ENCODE measurements at regions not wholly inside any gene's neighbourhood (a gene's known extent, or its start where the extent isn't known, plus 50 kb on each side); places are given as distances from the start of the nearest gene placed in this dataset.

DNA sequence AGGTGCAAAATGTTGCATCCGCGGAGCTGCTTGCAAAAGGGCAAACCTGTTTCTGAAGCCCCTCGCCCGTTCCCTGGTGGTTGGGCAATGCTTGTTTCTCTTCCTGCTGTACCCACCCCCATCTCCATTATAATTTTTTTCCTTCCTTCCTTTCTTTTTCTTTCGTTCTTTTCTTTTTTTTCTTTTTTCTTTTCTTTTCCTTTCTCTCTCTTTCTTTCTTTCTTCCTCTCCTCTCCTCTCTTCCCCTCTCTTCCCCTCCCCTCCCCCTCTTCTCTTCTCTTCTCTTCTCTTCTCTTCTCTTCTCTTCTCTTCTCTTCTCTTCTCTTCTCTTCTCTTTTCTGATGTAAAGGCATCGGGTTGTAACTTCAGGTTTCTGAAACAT lies 278.2 kb downstream of the GATA3 start:
- Histone ChIP-seq H3K27ac (ENCODE audit: low read depth, low read length) (no peak overlapping the region), H3K79me2 (ENCODE audit: insufficient read depth, low read length) (no peaks in the 10 kb centered on the region), H2AFZ (ENCODE audit: low read depth, low read length, severe bottlenecking) (no peak overlapping the region), H3K4me3 (ENCODE audit: insufficient read depth, low read length, poor library complexity, severe bottlenecking) (no peak overlapping the region), H3K4me2 (ENCODE audit: low read depth, low read length, poor library complexity, severe bottlenecking) (no peak overlapping the region), H3F3A (ENCODE audit: insufficient read depth) (no peaks in the 10 kb centered on the region), H3K9me2 (replicated peaks; ENCODE audit: insufficient read depth, low read length) (no peaks in the 10 kb centered on the region), H4K20me1 (ENCODE audit: low read depth, low read length) (no peaks in the 10 kb centered on the region), H3K9me3 (ENCODE audit: insufficient read depth, low read length) (no peaks in the 10 kb centered on the region), H3K36me3 (ENCODE audit: low read length) (no peaks in the 10 kb centered on the region), H3K9ac (ENCODE audit: low read length) (no peak overlapping the region), H3K27me3 (ENCODE audit: low read length) (no peaks in the 10 kb centered on the region)
- TF ChIP-seq EZH2phosphoT487 (conservative IDR thresholded peaks at IDR 0.05; ENCODE audit: low read length), result no peak
- TF ChIP-seq, protein P1, sequence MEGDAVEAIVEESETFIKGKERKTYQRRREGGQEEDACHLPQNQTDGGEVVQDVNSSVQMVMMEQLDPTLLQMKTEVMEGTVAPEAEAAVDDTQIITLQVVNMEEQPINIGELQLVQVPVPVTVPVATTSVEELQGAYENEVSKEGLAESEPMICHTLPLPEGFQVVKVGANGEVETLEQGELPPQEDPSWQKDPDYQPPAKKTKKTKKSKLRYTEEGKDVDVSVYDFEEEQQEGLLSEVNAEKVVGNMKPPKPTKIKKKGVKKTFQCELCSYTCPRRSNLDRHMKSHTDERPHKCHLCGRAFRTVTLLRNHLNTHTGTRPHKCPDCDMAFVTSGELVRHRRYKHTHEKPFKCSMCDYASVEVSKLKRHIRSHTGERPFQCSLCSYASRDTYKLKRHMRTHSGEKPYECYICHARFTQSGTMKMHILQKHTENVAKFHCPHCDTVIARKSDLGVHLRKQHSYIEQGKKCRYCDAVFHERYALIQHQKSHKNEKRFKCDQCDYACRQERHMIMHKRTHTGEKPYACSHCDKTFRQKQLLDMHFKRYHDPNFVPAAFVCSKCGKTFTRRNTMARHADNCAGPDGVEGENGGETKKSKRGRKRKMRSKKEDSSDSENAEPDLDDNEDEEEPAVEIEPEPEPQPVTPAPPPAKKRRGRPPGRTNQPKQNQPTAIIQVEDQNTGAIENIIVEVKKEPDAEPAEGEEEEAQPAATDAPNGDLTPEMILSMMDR (IDR thresholded peaks at IDR 0.05; ENCODE audit: insufficient read depth, low read length, poor library complexity, severe bottlenecking), result no peak

DNA sequence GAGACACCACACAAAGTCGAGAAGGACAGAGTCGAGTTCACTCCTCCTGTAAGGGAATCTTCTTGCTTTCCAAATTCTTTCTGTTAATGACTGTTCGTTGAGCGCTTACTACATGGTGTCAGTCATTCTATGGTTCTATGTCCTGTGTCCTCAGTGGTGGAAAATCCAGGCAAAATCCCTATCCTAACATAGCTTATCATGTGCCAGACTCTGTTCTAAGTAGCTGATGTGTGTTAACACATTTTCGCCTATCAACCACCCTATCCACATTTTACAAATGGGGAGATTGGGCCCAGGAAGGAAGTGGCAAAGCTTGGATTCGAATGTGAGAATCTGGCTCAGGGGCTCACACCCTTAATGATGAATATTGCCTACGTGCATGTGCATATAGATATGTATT lies 280.1 kb downstream of the GATA3 start:
- Histone ChIP-seq H4K20me1 (ENCODE audit: low read depth, low read length) (no peaks in the 10 kb centered on the region), H3K9ac (ENCODE audit: low read length) (no peak overlapping the region), H3F3A (ENCODE audit: insufficient read depth) (no peaks in the 10 kb centered on the region), H3K79me2 (ENCODE audit: insufficient read depth, low read length) (no peaks in the 10 kb centered on the region), H3K36me3 (ENCODE audit: low read length) (no peaks in the 10 kb centered on the region), H2AFZ (ENCODE audit: low read depth, low read length, severe bottlenecking) (no peak overlapping the region), H3K9me3 (ENCODE audit: insufficient read depth, low read length) (no peaks in the 10 kb centered on the region), H3K27ac (ENCODE audit: low read depth, low read length) (no peak overlapping the region), H3K4me3 (ENCODE audit: insufficient read depth, low read length, poor library complexity, severe bottlenecking) (no peak overlapping the region), H3K4me2 (ENCODE audit: low read depth, low read length, poor library complexity, severe bottlenecking) (no peak overlapping the region), H3K9me2 (replicated peaks; ENCODE audit: insufficient read depth, low read length) (no peaks in the 10 kb centered on the region), H3K27me3 (ENCODE audit: low read length) (no peaks in the 10 kb centered on the region)
- no peak for TF ChIP-seq EZH2phosphoT487 (conservative IDR thresholded peaks at IDR 0.05; ENCODE audit: low read length)

DNA sequence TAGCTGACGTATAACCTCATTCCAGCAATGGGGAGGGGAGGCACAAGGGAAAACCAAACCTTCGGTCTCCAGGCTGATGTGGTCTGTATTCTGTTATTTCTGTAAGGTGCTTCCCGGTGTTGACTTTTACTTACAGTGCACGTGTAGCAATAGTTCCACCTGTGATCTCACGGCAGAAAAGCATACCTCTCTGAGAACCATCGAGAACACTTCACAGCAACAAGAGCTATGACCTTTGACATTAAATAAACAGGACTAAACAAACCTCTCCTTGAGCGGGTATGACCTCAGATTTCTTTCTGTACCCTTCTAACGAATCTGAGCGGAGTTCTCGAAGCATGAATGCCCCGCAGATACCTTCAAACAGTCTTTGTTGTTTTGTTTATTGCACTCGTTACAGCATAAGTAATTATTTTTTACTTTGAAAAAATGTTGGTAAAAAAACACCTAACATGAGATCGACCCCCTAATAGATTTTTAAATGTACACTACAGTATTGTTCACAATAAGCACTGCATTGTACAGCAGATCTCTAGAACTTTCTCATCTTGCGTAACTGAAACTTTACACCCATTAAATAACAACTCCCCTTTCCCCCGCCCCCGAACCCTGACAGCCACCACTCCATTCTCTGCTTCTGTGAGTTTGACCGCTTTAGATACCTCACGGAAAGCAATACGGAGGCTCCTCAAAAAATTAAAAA lies 282.3 kb downstream of the GATA3 start:
- Histone ChIP-seq H3K9ac (ENCODE audit: low read length) (no peak overlapping the region), H3K9me2 (replicated peaks; ENCODE audit: insufficient read depth, low read length) (no peaks in the 10 kb centered on the region), H3K79me2 (ENCODE audit: insufficient read depth, low read length) (no peaks in the 10 kb centered on the region), H4K20me1 (ENCODE audit: low read depth, low read length) (no peaks in the 10 kb centered on the region), H3K27me3 (ENCODE audit: low read length) (no peaks in the 10 kb centered on the region), H3K27ac (ENCODE audit: low read depth, low read length) (no peak overlapping the region), H3K36me3 (ENCODE audit: low read length) (no peaks in the 10 kb centered on the region), H3K4me3 (ENCODE audit: insufficient read depth, low read length, poor library complexity, severe bottlenecking) (no peak overlapping the region), H3K4me2 (ENCODE audit: low read depth, low read length, poor library complexity, severe bottlenecking) (no peak overlapping the region), H2AFZ (ENCODE audit: low read depth, low read length, severe bottlenecking) (no peak overlapping the region), H3K9me3 (ENCODE audit: insufficient read depth, low read length) (no peaks in the 10 kb centered on the region), H3F3A (ENCODE audit: insufficient read depth) (no peaks in the 10 kb centered on the region)
- TF ChIP-seq EZH2phosphoT487 (conservative IDR thresholded peaks at IDR 0.05; ENCODE audit: low read length), result no peak
- TF ChIP-seq, protein P1 (IDR thresholded peaks at IDR 0.05; ENCODE audit: insufficient read depth, low read length, poor library complexity, severe bottlenecking), result no peak

DNA sequence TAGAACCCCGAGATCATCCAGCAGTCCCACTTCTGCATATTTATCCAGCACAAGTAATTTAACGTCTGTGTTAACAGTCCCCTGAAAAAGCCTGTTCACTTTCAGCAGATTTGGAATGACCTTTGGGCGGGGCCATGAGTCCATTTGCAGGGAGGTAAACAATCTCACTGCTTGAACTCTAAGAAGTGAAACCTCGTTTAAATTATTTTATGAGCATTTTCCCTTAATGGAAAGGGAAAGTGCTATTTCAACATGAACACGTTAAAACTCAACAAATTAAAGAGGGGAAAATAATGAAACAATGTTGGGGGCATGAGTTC lies 282.8 kb downstream of the GATA3 start:
- Histone ChIP-seq H3K36me3 (ENCODE audit: low read length) (no peaks in the 10 kb centered on the region), H3K4me3 (ENCODE audit: insufficient read depth, low read length, poor library complexity, severe bottlenecking) (no peak overlapping the region), H3K79me2 (ENCODE audit: insufficient read depth, low read length) (no peaks in the 10 kb centered on the region), H3K9me2 (replicated peaks; ENCODE audit: insufficient read depth, low read length) (no peaks in the 10 kb centered on the region), H3F3A (ENCODE audit: insufficient read depth) (no peaks in the 10 kb centered on the region), H4K20me1 (ENCODE audit: low read depth, low read length) (no peaks in the 10 kb centered on the region), H3K4me2 (ENCODE audit: low read depth, low read length, poor library complexity, severe bottlenecking) (no peak overlapping the region), H3K27ac (ENCODE audit: low read depth, low read length) (no peak overlapping the region), H3K9me3 (ENCODE audit: insufficient read depth, low read length) (no peaks in the 10 kb centered on the region), H3K9ac (ENCODE audit: low read length) (no peak overlapping the region), H3K27me3 (ENCODE audit: low read length) (no peaks in the 10 kb centered on the region), H2AFZ (ENCODE audit: low read depth, low read length, severe bottlenecking) (no peak overlapping the region)
- TF ChIP-seq, protein P1 (IDR thresholded peaks at IDR 0.05; ENCODE audit: insufficient read depth, low read length, poor library complexity, severe bottlenecking), result no peak
- TF ChIP-seq EZH2phosphoT487 (conservative IDR thresholded peaks at IDR 0.05; ENCODE audit: low read length), result no peak
